OCI-LY1 (cell line): ENCODE measurements at regions not wholly inside any gene's neighbourhood (a gene's known extent, or its start where the extent isn't known, plus 50 kb on each side); places are given as distances from the start of the nearest gene placed in this dataset.

Experiments used
- H2AFZ ChIP-seq: fragments of 200-600 bp; sonication (generic), shearing (Covaris generic); 2 replicates; pipeline ENCODE4 v1.6.0; 2014; ENCODE audit warnings: antibody characterized with exemption, mild to moderate bottlenecking, low read length
- H3F3A ChIP-seq: fragments of 200-600 bp; sonication (generic), shearing (Covaris generic); 2 replicates; pipeline ENCODE4 v1.6.0; 2014; ENCODE audit warnings: mild to moderate bottlenecking, antibody characterized with exemption, low read length, moderate library complexity; ENCODE audit not compliant: insufficient read depth
- H3K27ac ChIP-seq: fragments of 200-600 bp; sonication (generic); 2 replicates; pipeline ENCODE4 v1.5.1; 2014; ENCODE audit warnings: low read length, mixed run types, mild to moderate bottlenecking, low read depth; ENCODE audit not compliant: poor library complexity, severe bottlenecking
- H3K27me3 ChIP-seq: fragments of 200-600 bp; sonication (generic); 2 replicates; pipeline ENCODE4 v1.6.0; 2014; ENCODE audit warnings: antibody characterized with exemption, mild to moderate bottlenecking, low read length, moderate library complexity; ENCODE audit not compliant: insufficient read depth
- H3K36me3 ChIP-seq: fragments of 200-600 bp; sonication (generic); 2 replicates; pipeline ENCODE4 v1.6.1; 2014; ENCODE audit warnings: mild to moderate bottlenecking, antibody characterized with exemption, low read length, moderate library complexity, mixed read lengths; ENCODE audit not compliant: insufficient read depth
- H3K4me1 ChIP-seq: fragments of 200-600 bp; sonication (generic); 2 replicates; pipeline ENCODE4 v1.5.1; 2014; ENCODE audit warnings: mild to moderate bottlenecking, low read length, moderate library complexity; ENCODE audit not compliant: insufficient read depth, severe bottlenecking
- H3K4me2 ChIP-seq: fragments of 200-600 bp; sonication (generic), shearing (Covaris generic); 2 replicates; pipeline ENCODE4 v1.6.1; 2014; ENCODE audit warnings: low read length
- H3K4me3 ChIP-seq: fragments of 200-600 bp; sonication (generic); 2 replicates; pipeline ENCODE4 v1.5.1; 2014; ENCODE audit warnings: low read length, low read depth, mild to moderate bottlenecking, mixed read lengths; ENCODE audit not compliant: poor library complexity, severe bottlenecking
- H3K79me2 ChIP-seq: fragments of 200-600 bp; shearing (Covaris generic); 2 replicates; pipeline ENCODE4 v1.6.1; 2016; ENCODE audit warnings: mixed run types, low read length, mixed read lengths; ENCODE audit not compliant: insufficient read depth
- H3K9ac ChIP-seq: fragments of 200-600 bp; sonication (generic), shearing (Covaris generic); 2 replicates; pipeline ENCODE4 v1.6.1; 2014; ENCODE audit warnings: mild to moderate bottlenecking, low read length, mixed read lengths
- H3K9me2 ChIP-seq: fragments of 200-600 bp; sonication (generic), shearing (Covaris generic); 2 replicates; pipeline ENCODE4 v1.6.1; 2014; ENCODE audit warnings: low read depth, mild to moderate bottlenecking, low read length, mixed read lengths
- H3K9me3 ChIP-seq: fragments of 200-600 bp; shearing (Covaris generic); 2 replicates; pipeline ENCODE4 v1.6.1; 2014; ENCODE audit warnings: low read length, mixed read lengths
- H4K20me1 ChIP-seq: fragments of 200-600 bp; sonication (generic), shearing (Covaris generic); 2 replicates; pipeline ENCODE4 v1.6.0; 2016; ENCODE audit warnings: mild to moderate bottlenecking, low read length; ENCODE audit not compliant: insufficient read depth
- CTCF ChIP-seq: fragments of 200-600 bp; sonication (generic), shearing (Covaris generic); IDR thresholded peaks from 2 replicates; pipeline ENCODE4 v1.5.1; 2017; ENCODE audit warnings: mild to moderate bottlenecking, antibody characterized with exemption, low read length, moderate library complexity, mixed read lengths
- EZH2 ChIP-seq: fragments of 200-600 bp; sonication (generic), shearing (Covaris generic); IDR thresholded peaks from 2 replicates; pipeline ENCODE4 v1.8.0; 2017; ENCODE audit warnings: borderline replicate concordance, mixed run types, mild to moderate bottlenecking, antibody characterized with exemption, low read length, moderate library complexity, mixed read lengths

GRCh38 chr7:130938661-130939060 is 204.7 kb upstream of the KLF14 start:
- Histone ChIP-seq H3K9me2 (no peaks in the 10 kb centered on the region), H2AFZ (no peak overlapping the region), H3K79me2 (peaks cover 27% of the 10 kb centered on the region), H3K4me2 (no peak overlapping the region), H3K4me1 (peaks cover 23% of the 10 kb centered on the region), H3K27me3 (no peaks in the 10 kb centered on the region), H3K4me3 (no peak overlapping the region), H3K36me3 (peaks cover 70% of the 10 kb centered on the region), H3K9me3 (no peaks in the 10 kb centered on the region), H3F3A (no peaks in the 10 kb centered on the region), H3K27ac (no peak overlapping the region), H4K20me1 (no peaks in the 10 kb centered on the region), H3K9ac (no peak overlapping the region)
- TF ChIP-seq EZH2, result no peak
- TF ChIP-seq CTCF, result no peak

- Histone ChIP-seq H3K79me2 (peaks cover 33% of the 10 kb centered on the region), H3K4me1 (peaks cover 31% of the 10 kb centered on the region), H3K9ac (no peak overlapping the region), H2AFZ (no peak overlapping the region), H3K27ac (no peak overlapping the region), H3K9me3 (no peaks in the 10 kb centered on the region), H3K4me2 (no peak overlapping the region), H3K27me3 (no peaks in the 10 kb centered on the region), H3K36me3 (peaks cover 69% of the 10 kb centered on the region), H3F3A (no peaks in the 10 kb centered on the region), H3K4me3 (no peak overlapping the region), H3K9me2 (no peaks in the 10 kb centered on the region), H4K20me1 (no peaks in the 10 kb centered on the region)
- no peak for TF ChIP-seq EZH2
- no peak for TF ChIP-seq CTCF
These were observed 205.5 kb upstream of the KLF14 start for GRCh38 chr7:130939321-130940095.

DNA sequence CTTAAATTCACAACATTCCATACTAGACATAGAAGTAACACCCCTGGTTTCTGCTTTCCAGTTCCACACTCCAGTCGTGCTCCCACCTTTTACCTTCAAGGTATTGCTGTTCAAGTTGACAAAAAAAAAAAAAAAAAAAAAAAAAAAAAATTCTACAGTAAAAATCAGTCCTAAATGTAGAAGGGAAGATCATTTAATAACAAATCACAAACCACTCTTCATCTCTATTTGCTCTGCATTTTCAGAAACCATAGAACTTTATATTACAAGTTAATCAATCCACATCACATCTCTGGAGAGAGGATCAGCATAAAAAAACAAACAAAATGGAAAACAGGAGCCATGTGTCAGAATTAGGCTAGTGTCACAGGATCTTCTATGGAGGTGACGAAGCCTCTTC is 206.3 kb upstream of the KLF14 start:
- Histone ChIP-seq H3K9me3 (no peaks in the 10 kb centered on the region), H3F3A (no peaks in the 10 kb centered on the region), H3K9ac (no peak overlapping the region), H3K27ac (no peak overlapping the region), H3K9me2 (no peaks in the 10 kb centered on the region), H2AFZ (no peak overlapping the region), H3K4me1 (peaks cover 38% of the 10 kb centered on the region), H3K27me3 (no peaks in the 10 kb centered on the region), H3K36me3 (peaks cover 73% of the 10 kb centered on the region), H3K4me2 (no peak overlapping the region), H3K4me3 (no peak overlapping the region), H3K79me2 (peaks cover 39% of the 10 kb centered on the region), H4K20me1 (no peaks in the 10 kb centered on the region)
- TF ChIP-seq CTCF (no peak), EZH2 (no peak)
